Kidney (tissue), 13 donors: ENCODE measurements at regions not wholly inside any gene's neighbourhood (a gene's known extent, or its start where the extent isn't known, plus 50 kb on each side); places are given as distances from the start of the nearest gene placed in this dataset.

Source experiments
- DNase-seq, 5 donors: peaks; one replicate each; pipeline ENCODE4 v3.0.0-alpha.2; 2013 to 2020
- FAIRE-seq: peaks from 2 replicates; lab custom pipeline; 2012; peaks lifted over from hg19 to GRCh38; lab: Jason Lieb, UNC
- H3K27ac ChIP-seq, 2 donors: one replicate each; pipeline ENCODE4 v1.7.0; 2013; ENCODE audit warnings: low read depth in 2 of 2, low read length in 2 of 2, inconsistent platforms in 1 of 2
- H3K27me3 ChIP-seq: one replicate; pipeline ENCODE4 v1.7.1; 2013; ENCODE audit warnings: low read length, inconsistent platforms; ENCODE audit not compliant: control insufficient read depth, insufficient read depth
- H3K36me3 ChIP-seq, 3 donors: one replicate each; pipeline versions ENCODE4 v1.7.0 to v1.7.1; 2013; ENCODE audit warnings: low read length in 3 of 3, control low read depth in 1 of 3, inconsistent platforms in 1 of 3; ENCODE audit not compliant: insufficient read depth in 3 of 3, control insufficient read depth in 2 of 3
- H3K4me1 ChIP-seq, 3 donors: one replicate each; pipeline versions ENCODE4 v1.7.0 to v1.7.1; 2013; ENCODE audit warnings: low read length in 3 of 3, inconsistent platforms in 1 of 3, low read depth in 1 of 3; ENCODE audit not compliant: control insufficient read depth in 2 of 3, insufficient read depth in 2 of 3
- H3K4me3 ChIP-seq, 3 donors: one replicate each; pipeline versions ENCODE4 v1.7.0 to v1.8.1; 2013; ENCODE audit warnings: low read length in 3 of 3, control low read depth in 1 of 3, inconsistent platforms in 1 of 3
- H3K9ac ChIP-seq, 3 donors: one replicate each; pipeline versions ENCODE4 v1.7.0 to v1.7.1; 2013; ENCODE audit warnings: low read length in 3 of 3, control low read depth in 1 of 3, inconsistent platforms in 1 of 3
- H3K9me3 ChIP-seq, 3 donors: one replicate each; pipeline versions ENCODE4 v1.7.0 to v1.7.1; 2013; ENCODE audit warnings: low read length in 3 of 3, control low read depth in 1 of 3, inconsistent platforms in 1 of 3; ENCODE audit not compliant: control insufficient read depth in 2 of 3, insufficient read depth in 1 of 3
- CTCF ChIP-seq: IDR thresholded peaks from 3 replicates; pipeline ENCODE4 v1.5.1; 2012; ENCODE audit warnings: mild to moderate bottlenecking, moderate library complexity, borderline replicate concordance; ENCODE audit not compliant: insufficient read depth; ENCODE audit errors: extremely low read depth
- intact Hi-C: fragments of 100-400 bp; cut with DNase I; formaldehyde crosslinking; loops from one replicate; pipeline ENCODE4 v1.11.1; 2022
- donor health status: control.
- donor health status: control.
- donor health status: control.
- donor health status: control.
- donor health status: control.
- donor health status: DM: yes; HTN: yes; CAD: no.
- donor health status: Normal renal cell carcinoma (clear cell type).

- TF ChIP-seq CTCF, result no peak
- DNase-seq (no peak), FAIRE-seq (no peak)
- no peak overlapping the region for H3K9ac ChIP-seq
- no peak overlapping the region for H3K27ac ChIP-seq
- no peaks in the 10 kb centered on the region for H3K9me3 ChIP-seq
- no peaks in the 10 kb centered on the region for H3K36me3 ChIP-seq
- H3K4me1 ChIP-seq, result no peaks in the 10 kb centered on the region
- no peaks in the 10 kb centered on the region for H3K27me3 ChIP-seq
- H3K4me3 ChIP-seq, result no peak overlapping the region
- intact Hi-C loops, result no loop called here
Measured at GRCh38 chr2:7190587-7191324, 273.5 kb downstream of the RNF144A start.

GRCh38 chr2:7191932-7192331 is 274.7 kb downstream of the RNF144A start:
- Histone ChIP-seq H3K9me3 (no peaks in the 10 kb centered on the region), H3K27me3 (no peaks in the 10 kb centered on the region), H3K36me3 (no peaks in the 10 kb centered on the region), H3K4me3 (no peak overlapping the region), H3K27ac (no peak overlapping the region), H3K4me1 (no peaks in the 10 kb centered on the region), H3K9ac (no peak overlapping the region)
- intact Hi-C loops, result no loop called here
- no peak for FAIRE-seq
- DNase-seq, result peak in 4 of 5 donors; percentile 51 to 94 (median 72)
- no peak for TF ChIP-seq CTCF

- TF ChIP-seq CTCF, result no peak
- Histone ChIP-seq H3K4me3 (no peak overlapping the region), H3K9me3 (no peaks in the 10 kb centered on the region), H3K4me1 (no peaks in the 10 kb centered on the region), H3K9ac (no peak overlapping the region), H3K27me3 (no peaks in the 10 kb centered on the region), H3K27ac (no peak overlapping the region), H3K36me3 (no peaks in the 10 kb centered on the region)
- no peak for DNase-seq
- FAIRE-seq, result no peak
- intact Hi-C loops, result no loop called here
Measured at GRCh38 chr2:7193457-7193856, 276.2 kb downstream of the RNF144A start.

- DNase-seq, result no peak
- no peak overlapping the region for H3K4me3 ChIP-seq
- H3K27me3 ChIP-seq, result no peaks in the 10 kb centered on the region
- H3K9ac ChIP-seq, result no peak overlapping the region
- no peak for TF ChIP-seq CTCF
- H3K27ac ChIP-seq, result no peak overlapping the region
- intact Hi-C loops, result no loop called here
- FAIRE-seq, result no peak
- H3K9me3 ChIP-seq, result no peaks in the 10 kb centered on the region
- no peaks in the 10 kb centered on the region for H3K4me1 ChIP-seq
- H3K36me3 ChIP-seq, result no peaks in the 10 kb centered on the region
Measured at GRCh38 chr2:7194950-7195349, 277.7 kb downstream of the RNF144A start.
